HCT116 (cell line): ENCODE measurements at regions not wholly inside any gene's neighbourhood (a gene's known extent, or its start where the extent isn't known, plus 50 kb on each side); places are given as distances from the start of the nearest gene placed in this dataset.

Experiments used
- CEBPB ChIP-seq: IDR thresholded peaks from 2 replicates; pipeline ENCODE4 v1.6.1; 2012; ENCODE audit warnings: low read depth
- EZH2 ChIP-seq: fragments of 200-600 bp; sonication (generic); IDR thresholded peaks from 2 replicates; pipeline ENCODE4 v1.6.1; 2017; ENCODE audit warnings: antibody characterized with exemption, mixed run types
- FOSL1 ChIP-seq: IDR thresholded peaks from 2 replicates; pipeline ENCODE4 v1.6.1; 2012; ENCODE audit warnings: low read depth
- POLR2A ChIP-seq: IDR thresholded peaks from 2 replicates; pipeline ENCODE4 v1.7.0; 2011; ENCODE audit warnings: borderline replicate concordance; ENCODE audit not compliant: insufficient read depth, insufficient read length; ENCODE audit errors: extremely low read depth
- POLR2AphosphoS5 ChIP-seq: IDR thresholded peaks from 2 replicates; pipeline ENCODE4 v1.6.1; 2011; ENCODE audit warnings: mild to moderate bottlenecking, low read depth, low read length, moderate library complexity
- ZFX ChIP-seq: fragments of 450-650 bp; IDR thresholded peaks from 2 replicates; pipeline ENCODE4 v1.6.1; 2017
- TF ChIP-seq, protein P1 (sequence below), 3 experiments: fragments of 200-600 bp in 1 of 3; sonication (generic) in 1 of 3; IDR thresholded peaks in 2 of 3; conservative IDR thresholded peaks in 1 of 3; 2 replicates each; pipeline ENCODE4 v1.5.1; 2012 to 2017; ENCODE audit warnings: low read depth in 2 of 3, low read length in 2 of 3, antibody characterized with exemption in 1 of 3, borderline replicate concordance in 1 of 3, control low read depth in 1 of 3, mild to moderate bottlenecking in 1 of 3, mixed read lengths in 1 of 3, mixed run types in 1 of 3, moderate library complexity in 1 of 3; ENCODE audit not compliant: insufficient read depth in 1 of 3
- TF ChIP-seq, protein P2 (sequence below): IDR thresholded peaks from 2 replicates; pipeline ENCODE4 v1.6.1; 2012; ENCODE audit warnings: low read depth

DNA sequence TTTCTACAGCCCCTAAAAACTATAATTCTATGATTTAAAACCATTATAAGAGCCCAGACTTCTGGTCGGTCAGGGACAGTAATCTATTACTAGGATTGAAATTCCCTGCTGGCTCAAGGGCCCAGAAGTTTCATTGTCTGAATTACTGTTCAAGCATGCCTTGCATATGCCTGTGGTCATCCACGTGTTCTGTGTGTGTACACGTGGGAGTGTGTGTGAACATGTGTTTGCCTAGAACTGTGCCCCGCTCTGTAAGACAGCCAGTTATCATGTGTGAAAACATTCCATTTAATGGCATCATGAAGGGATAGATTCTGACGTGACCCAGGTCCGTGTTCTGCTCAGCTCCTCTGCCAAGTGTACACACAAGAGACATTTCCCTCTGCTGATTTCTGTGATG is 189.3 kb upstream of the NECTIN1 start:
- TF ChIP-seq, protein P1, sequence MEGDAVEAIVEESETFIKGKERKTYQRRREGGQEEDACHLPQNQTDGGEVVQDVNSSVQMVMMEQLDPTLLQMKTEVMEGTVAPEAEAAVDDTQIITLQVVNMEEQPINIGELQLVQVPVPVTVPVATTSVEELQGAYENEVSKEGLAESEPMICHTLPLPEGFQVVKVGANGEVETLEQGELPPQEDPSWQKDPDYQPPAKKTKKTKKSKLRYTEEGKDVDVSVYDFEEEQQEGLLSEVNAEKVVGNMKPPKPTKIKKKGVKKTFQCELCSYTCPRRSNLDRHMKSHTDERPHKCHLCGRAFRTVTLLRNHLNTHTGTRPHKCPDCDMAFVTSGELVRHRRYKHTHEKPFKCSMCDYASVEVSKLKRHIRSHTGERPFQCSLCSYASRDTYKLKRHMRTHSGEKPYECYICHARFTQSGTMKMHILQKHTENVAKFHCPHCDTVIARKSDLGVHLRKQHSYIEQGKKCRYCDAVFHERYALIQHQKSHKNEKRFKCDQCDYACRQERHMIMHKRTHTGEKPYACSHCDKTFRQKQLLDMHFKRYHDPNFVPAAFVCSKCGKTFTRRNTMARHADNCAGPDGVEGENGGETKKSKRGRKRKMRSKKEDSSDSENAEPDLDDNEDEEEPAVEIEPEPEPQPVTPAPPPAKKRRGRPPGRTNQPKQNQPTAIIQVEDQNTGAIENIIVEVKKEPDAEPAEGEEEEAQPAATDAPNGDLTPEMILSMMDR (IDR thresholded peaks at IDR 0.05 in 2 of 3, conservative IDR thresholded peaks at IDR 0.05 in 1 of 3; ENCODE audit: borderline replicate concordance in 1 of 3, insufficient read depth in 1 of 3, low read depth in 2 of 3, low read length in 2 of 3): no peak
- no peak for TF ChIP-seq CEBPB
- no peak for TF ChIP-seq POLR2A
- TF ChIP-seq FOSL1: no peak
- TF ChIP-seq, protein P2, sequence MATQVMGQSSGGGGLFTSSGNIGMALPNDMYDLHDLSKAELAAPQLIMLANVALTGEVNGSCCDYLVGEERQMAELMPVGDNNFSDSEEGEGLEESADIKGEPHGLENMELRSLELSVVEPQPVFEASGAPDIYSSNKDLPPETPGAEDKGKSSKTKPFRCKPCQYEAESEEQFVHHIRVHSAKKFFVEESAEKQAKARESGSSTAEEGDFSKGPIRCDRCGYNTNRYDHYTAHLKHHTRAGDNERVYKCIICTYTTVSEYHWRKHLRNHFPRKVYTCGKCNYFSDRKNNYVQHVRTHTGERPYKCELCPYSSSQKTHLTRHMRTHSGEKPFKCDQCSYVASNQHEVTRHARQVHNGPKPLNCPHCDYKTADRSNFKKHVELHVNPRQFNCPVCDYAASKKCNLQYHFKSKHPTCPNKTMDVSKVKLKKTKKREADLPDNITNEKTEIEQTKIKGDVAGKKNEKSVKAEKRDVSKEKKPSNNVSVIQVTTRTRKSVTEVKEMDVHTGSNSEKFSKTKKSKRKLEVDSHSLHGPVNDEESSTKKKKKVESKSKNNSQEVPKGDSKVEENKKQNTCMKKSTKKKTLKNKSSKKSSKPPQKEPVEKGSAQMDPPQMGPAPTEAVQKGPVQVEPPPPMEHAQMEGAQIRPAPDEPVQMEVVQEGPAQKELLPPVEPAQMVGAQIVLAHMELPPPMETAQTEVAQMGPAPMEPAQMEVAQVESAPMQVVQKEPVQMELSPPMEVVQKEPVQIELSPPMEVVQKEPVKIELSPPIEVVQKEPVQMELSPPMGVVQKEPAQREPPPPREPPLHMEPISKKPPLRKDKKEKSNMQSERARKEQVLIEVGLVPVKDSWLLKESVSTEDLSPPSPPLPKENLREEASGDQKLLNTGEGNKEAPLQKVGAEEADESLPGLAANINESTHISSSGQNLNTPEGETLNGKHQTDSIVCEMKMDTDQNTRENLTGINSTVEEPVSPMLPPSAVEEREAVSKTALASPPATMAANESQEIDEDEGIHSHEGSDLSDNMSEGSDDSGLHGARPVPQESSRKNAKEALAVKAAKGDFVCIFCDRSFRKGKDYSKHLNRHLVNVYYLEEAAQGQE: no peak
- TF ChIP-seq ZFX: no peak
- no peak for TF ChIP-seq EZH2
- no peak for TF ChIP-seq POLR2AphosphoS5
